HCT116 (cell line): ENCODE measurements at regions not wholly inside any gene's neighbourhood (a gene's known extent, or its start where the extent isn't known, plus 50 kb on each side); places are given as distances from the start of the nearest gene placed in this dataset.

Experiments
- ATAC-seq: fragments of 200-7000 bp; cut with Tn5 transposase; 2 replicates; pipeline ENCODE4 v1.9.1; 2020; ENCODE audit warnings: mild to moderate bottlenecking, moderate library complexity
- BruUV-seq: library from RNA; stranded (reverse); fragments of 400-500 nt; replicated peaks from 2 replicates; lab custom pipeline; 2021; lab: Mats Ljungman, UMichigan
- CTCF ChIA-PET: fragments of 300-600 bp; sonication (Branson Sonifier 250); formaldehyde crosslinking; loops from one replicate; lab custom pipeline; 2021; ENCODE audit warnings: antibody characterized with exemption; lab: Charles Lee
- POLR2A ChIA-PET: fragments of 300-600, 350-600 bp; sonication (Branson Sonifier 250); formaldehyde crosslinking; loops from one replicate; lab custom pipeline; 2021; ENCODE audit warnings: antibody characterized with exemption; lab: Charles Lee
- RAD21 ChIA-PET, 2 experiments: fragments of 300-600 bp; sonication (Branson Sonifier 250); formaldehyde crosslinking; loops; one replicate each; lab custom pipeline; 2023; ENCODE audit warnings: low total read pairs in 2 of 2; ENCODE audit not compliant: uncharacterized antibody in 2 of 2, unreplicated experiment in 2 of 2, low non-redundant PET in 1 of 2; lab: Charles Lee
- DNase-seq: peaks from one replicate; pipeline ENCODE4 v3.0.0-alpha.2; 2010; ENCODE audit warnings: low read depth, low spot score
- H2AFZ ChIP-seq: fragments of 200-600 bp; shearing (Covaris generic), sonication (generic); 2 replicates; pipeline ENCODE4 v1.6.1; 2017; ENCODE audit warnings: low read depth, mixed run types, mixed read lengths, antibody characterized with exemption, low read length; ENCODE audit not compliant: poor library complexity, severe bottlenecking
- H3K27ac ChIP-seq: 2 replicates; pipeline ENCODE4 v1.5.1; 2012; ENCODE audit warnings: low read depth, low read length
- H3K27me3 ChIP-seq: fragments of 200-600 bp; sonication (generic); 2 replicates; pipeline ENCODE4 v1.6.1; 2016; ENCODE audit warnings: mixed run types, low read length, mixed read lengths; ENCODE audit not compliant: insufficient read depth
- H3K36me3 ChIP-seq, 2 experiments: fragments of 200-500 bp in 1 of 2; fragments of 200-600 bp in 1 of 2; sonication (Bioruptor generic) in 1 of 2; sonication (generic) in 1 of 2; 2 replicates each; pipeline versions ENCODE4 v1.5.1 to v1.6.1; 2014 to 2016; ENCODE audit warnings: low read length in 2 of 2, inconsistent platforms in 1 of 2, mixed read lengths in 1 of 2, mixed run types in 1 of 2; ENCODE audit not compliant: insufficient read depth in 2 of 2, control insufficient read depth in 1 of 2
- H3K4me1 ChIP-seq, 2 experiments: fragments of 200-600 bp in 1 of 2; sonication (generic) in 1 of 2; 2 replicates each; pipeline versions ENCODE4 v1.5.1 to v1.6.1; 2012 to 2017; ENCODE audit warnings: low read length in 2 of 2, inconsistent platforms in 1 of 2, mild to moderate bottlenecking in 1 of 2, mixed read lengths in 1 of 2, mixed run types in 1 of 2, moderate library complexity in 1 of 2; ENCODE audit not compliant: insufficient read depth in 2 of 2, control insufficient read depth in 1 of 2
- H3K4me2 ChIP-seq: fragments of 200-600 bp; sonication (generic); 2 replicates; pipeline ENCODE4 v1.6.1; 2017; ENCODE audit warnings: mixed run types, low read length, mixed read lengths
- H3K4me3 ChIP-seq, 2 experiments: fragments of 200-600 bp in 1 of 2; sonication (generic) in 1 of 2; replicated peaks in 1 of 2; 2 replicates each; pipeline ENCODE4 v1.5.1; 2011 to 2016; ENCODE audit warnings: low read length in 2 of 2, control low read depth in 1 of 2, low read depth in 1 of 2, mild to moderate bottlenecking in 1 of 2, mixed read lengths in 1 of 2, mixed run types in 1 of 2
- H3K79me2 ChIP-seq: fragments of 200-600 bp; sonication (generic); 2 replicates; pipeline ENCODE4 v1.6.1; 2017; ENCODE audit warnings: mild to moderate bottlenecking, mixed run types, low read length, moderate library complexity, mixed read lengths; ENCODE audit not compliant: insufficient read depth
- H3K9ac ChIP-seq: fragments of 200-600 bp; sonication (generic); 2 replicates; pipeline ENCODE4 v1.6.1; 2016; ENCODE audit warnings: low read length, mixed read lengths
- H3K9me2 ChIP-seq: fragments of 200-600 bp; sonication (generic), shearing (Covaris generic); 2 replicates; pipeline ENCODE4 v1.6.1; 2017; ENCODE audit warnings: mixed run types, mild to moderate bottlenecking, moderate library complexity; ENCODE audit not compliant: insufficient read depth
- H3K9me3 ChIP-seq, 2 experiments: fragments of 200-500 bp in 1 of 2; fragments of 200-600 bp in 1 of 2; sonication (Bioruptor generic) in 1 of 2; sonication (generic) in 1 of 2; 2 replicates each; pipeline ENCODE4 v1.6.1; 2014 to 2017; ENCODE audit warnings: low read length in 2 of 2, mixed read lengths in 2 of 2, inconsistent platforms in 1 of 2, low read depth in 1 of 2, mild to moderate bottlenecking in 1 of 2, mixed run types in 1 of 2, moderate library complexity in 1 of 2; ENCODE audit not compliant: control insufficient read depth in 1 of 2, insufficient read depth in 1 of 2
- H4K20me1 ChIP-seq: fragments of 200-600 bp; sonication (generic), shearing (Covaris generic); 2 replicates; pipeline ENCODE4 v1.6.1; 2017; ENCODE audit warnings: mixed run types, mild to moderate bottlenecking, moderate library complexity; ENCODE audit not compliant: insufficient read depth
- CBX3 ChIP-seq: IDR thresholded peaks from 2 replicates; pipeline ENCODE4 v1.6.1; 2012; ENCODE audit warnings: low read depth
- CEBPB ChIP-seq: IDR thresholded peaks from 2 replicates; pipeline ENCODE4 v1.6.1; 2012; ENCODE audit warnings: low read depth
- EGR1 ChIP-seq: IDR thresholded peaks from 2 replicates; pipeline ENCODE4 v1.6.1; 2012; ENCODE audit warnings: low read depth
- ELF1 ChIP-seq: IDR thresholded peaks from 2 replicates; pipeline ENCODE4 v1.6.1; 2012; ENCODE audit warnings: low read depth, borderline replicate concordance
- EZH2phosphoT487 ChIP-seq: fragments of 200-600 bp; IDR thresholded peaks from 2 replicates; pipeline ENCODE4 v1.6.1; 2018; ENCODE audit warnings: antibody characterized with exemption, borderline replicate concordance
- FOSL1 ChIP-seq: IDR thresholded peaks from 2 replicates; pipeline ENCODE4 v1.6.1; 2012; ENCODE audit warnings: low read depth
- JUND ChIP-seq: IDR thresholded peaks from 2 replicates; pipeline ENCODE4 v1.6.1; 2012
- POLR2A ChIP-seq: IDR thresholded peaks from 2 replicates; pipeline ENCODE4 v1.7.0; 2011; ENCODE audit warnings: borderline replicate concordance; ENCODE audit not compliant: insufficient read depth, insufficient read length; ENCODE audit errors: extremely low read depth
- POLR2AphosphoS5 ChIP-seq: IDR thresholded peaks from 2 replicates; pipeline ENCODE4 v1.6.1; 2011; ENCODE audit warnings: mild to moderate bottlenecking, low read depth, low read length, moderate library complexity
- RAD21 ChIP-seq: IDR thresholded peaks from 2 replicates; pipeline ENCODE4 v1.6.1; 2012; ENCODE audit warnings: low read depth, mild to moderate bottlenecking
- SP1 ChIP-seq: IDR thresholded peaks from 2 replicates; pipeline ENCODE4 v1.6.1; 2012; ENCODE audit warnings: low read depth
- SRF ChIP-seq: IDR thresholded peaks from 2 replicates; pipeline ENCODE4 v1.6.1; 2012; ENCODE audit warnings: low read depth
- TCF7L2 ChIP-seq: IDR thresholded peaks from 2 replicates; pipeline ENCODE4 v1.7.0; 2011; ENCODE audit warnings: borderline replicate concordance, inconsistent platforms; ENCODE audit not compliant: insufficient read depth, insufficient read length; ENCODE audit errors: extremely low read depth
- YY1 ChIP-seq: IDR thresholded peaks from 2 replicates; pipeline ENCODE4 v1.6.1; 2011; ENCODE audit warnings: low read length, low read depth, moderate library complexity, mild to moderate bottlenecking; ENCODE audit not compliant: insufficient replicate concordance; ENCODE audit errors: extremely low read depth
- ZFX ChIP-seq: fragments of 450-650 bp; IDR thresholded peaks from 2 replicates; pipeline ENCODE4 v1.6.1; 2017
- ZNF274 ChIP-seq: fragments of 200-500 bp; sonication (Bioruptor generic); IDR thresholded peaks from 2 replicates; pipeline ENCODE4 v1.6.1; 2014; ENCODE audit warnings: mild to moderate bottlenecking, low read depth, low read length, inconsistent platforms
- intact Hi-C: fragments of 100-400 bp; cut with micrococcal nuclease; formaldehyde crosslinking; loops from 2 replicates; pipeline ENCODE4 v1.10.0; 2022
- TF ChIP-seq, protein P1 (sequence below): IDR thresholded peaks from 2 replicates; pipeline ENCODE4 v1.6.1; 2012; ENCODE audit warnings: low read depth
- TF ChIP-seq, protein P2 (sequence below): IDR thresholded peaks from 2 replicates; pipeline ENCODE4 v1.6.1; 2012
- TF ChIP-seq, protein P3 (sequence below): IDR thresholded peaks from 2 replicates; pipeline ENCODE4 v1.6.1; 2012

DNA sequence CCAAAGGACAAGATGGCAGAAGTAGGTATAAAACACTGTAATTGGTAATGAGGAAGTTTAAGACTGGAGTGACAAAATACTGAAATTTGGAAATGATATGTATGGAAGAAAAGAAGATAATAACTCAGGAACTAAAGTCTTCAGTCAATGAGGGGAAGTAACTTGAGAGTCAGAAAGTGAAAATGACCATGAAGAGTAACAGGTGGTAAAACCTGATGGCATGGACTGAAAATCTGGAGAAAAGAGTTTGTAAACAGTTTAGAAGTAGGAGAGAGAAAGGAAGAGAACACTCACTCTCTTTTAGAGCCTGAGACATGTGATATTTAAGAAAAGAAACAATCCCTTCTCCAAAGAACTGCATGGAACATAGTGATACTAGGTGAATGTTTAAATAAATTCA lies 387.9 kb downstream of the PYDC2 start:
- no TSS peak for BruUV-seq
- ATAC-seq: no peak

More for the DNA sequence above, 387.9 kb downstream of the PYDC2 start:
- no peak for DNase-seq
- Histone ChIP-seq H3K79me2 (no peaks in the 10 kb centered on the region), H3K9me3 (no peaks in the 10 kb centered on the region), H3K9ac (no peak overlapping the region), H3K9me2 (no peaks in the 10 kb centered on the region), H3K27ac (no peak overlapping the region), H3K27me3 (no peaks in the 10 kb centered on the region), H4K20me1 (no peaks in the 10 kb centered on the region), H3K4me1 (no peaks in the 10 kb centered on the region), H3K36me3 (no peaks in the 10 kb centered on the region), H3K4me2 (no peak overlapping the region), H2AFZ (no peak overlapping the region), H3K4me3 (no peak overlapping the region)
- ChIA-PET RAD21 (no interaction called here), CTCF (no interaction called here), POLR2A (no interaction called here)
- intact Hi-C loops: no loop called here
- TF ChIP-seq, protein P1, sequence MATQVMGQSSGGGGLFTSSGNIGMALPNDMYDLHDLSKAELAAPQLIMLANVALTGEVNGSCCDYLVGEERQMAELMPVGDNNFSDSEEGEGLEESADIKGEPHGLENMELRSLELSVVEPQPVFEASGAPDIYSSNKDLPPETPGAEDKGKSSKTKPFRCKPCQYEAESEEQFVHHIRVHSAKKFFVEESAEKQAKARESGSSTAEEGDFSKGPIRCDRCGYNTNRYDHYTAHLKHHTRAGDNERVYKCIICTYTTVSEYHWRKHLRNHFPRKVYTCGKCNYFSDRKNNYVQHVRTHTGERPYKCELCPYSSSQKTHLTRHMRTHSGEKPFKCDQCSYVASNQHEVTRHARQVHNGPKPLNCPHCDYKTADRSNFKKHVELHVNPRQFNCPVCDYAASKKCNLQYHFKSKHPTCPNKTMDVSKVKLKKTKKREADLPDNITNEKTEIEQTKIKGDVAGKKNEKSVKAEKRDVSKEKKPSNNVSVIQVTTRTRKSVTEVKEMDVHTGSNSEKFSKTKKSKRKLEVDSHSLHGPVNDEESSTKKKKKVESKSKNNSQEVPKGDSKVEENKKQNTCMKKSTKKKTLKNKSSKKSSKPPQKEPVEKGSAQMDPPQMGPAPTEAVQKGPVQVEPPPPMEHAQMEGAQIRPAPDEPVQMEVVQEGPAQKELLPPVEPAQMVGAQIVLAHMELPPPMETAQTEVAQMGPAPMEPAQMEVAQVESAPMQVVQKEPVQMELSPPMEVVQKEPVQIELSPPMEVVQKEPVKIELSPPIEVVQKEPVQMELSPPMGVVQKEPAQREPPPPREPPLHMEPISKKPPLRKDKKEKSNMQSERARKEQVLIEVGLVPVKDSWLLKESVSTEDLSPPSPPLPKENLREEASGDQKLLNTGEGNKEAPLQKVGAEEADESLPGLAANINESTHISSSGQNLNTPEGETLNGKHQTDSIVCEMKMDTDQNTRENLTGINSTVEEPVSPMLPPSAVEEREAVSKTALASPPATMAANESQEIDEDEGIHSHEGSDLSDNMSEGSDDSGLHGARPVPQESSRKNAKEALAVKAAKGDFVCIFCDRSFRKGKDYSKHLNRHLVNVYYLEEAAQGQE: no peak
- no peak for TF ChIP-seq JUND
- no peak for TF ChIP-seq ZFX
- TF ChIP-seq RAD21: no peak
- TF ChIP-seq ZNF274: no peak
- TF ChIP-seq SP1: no peak
- TF ChIP-seq, protein P2, sequence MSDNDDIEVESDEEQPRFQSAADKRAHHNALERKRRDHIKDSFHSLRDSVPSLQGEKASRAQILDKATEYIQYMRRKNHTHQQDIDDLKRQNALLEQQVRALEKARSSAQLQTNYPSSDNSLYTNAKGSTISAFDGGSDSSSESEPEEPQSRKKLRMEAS: no peak
- no peak for TF ChIP-seq SRF
- no peak for TF ChIP-seq ELF1
- no peak for TF ChIP-seq TCF7L2
- no peak for TF ChIP-seq FOSL1
- TF ChIP-seq POLR2A: no peak
- TF ChIP-seq, protein P3, sequence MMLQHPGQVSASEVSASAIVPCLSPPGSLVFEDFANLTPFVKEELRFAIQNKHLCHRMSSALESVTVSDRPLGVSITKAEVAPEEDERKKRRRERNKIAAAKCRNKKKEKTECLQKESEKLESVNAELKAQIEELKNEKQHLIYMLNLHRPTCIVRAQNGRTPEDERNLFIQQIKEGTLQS: no peak
- no peak for TF ChIP-seq CEBPB
- no peak for TF ChIP-seq CBX3
- TF ChIP-seq EGR1: no peak
- TF ChIP-seq YY1: no peak
- TF ChIP-seq EZH2phosphoT487: no peak
- TF ChIP-seq POLR2AphosphoS5: no peak
